ENCODE measurements at regions not wholly inside any gene's neighbourhood (a gene's known extent, or its start where the extent isn't known, plus 50 kb on each side); places are given as distances from the start of the nearest gene placed in this dataset.

DNA sequence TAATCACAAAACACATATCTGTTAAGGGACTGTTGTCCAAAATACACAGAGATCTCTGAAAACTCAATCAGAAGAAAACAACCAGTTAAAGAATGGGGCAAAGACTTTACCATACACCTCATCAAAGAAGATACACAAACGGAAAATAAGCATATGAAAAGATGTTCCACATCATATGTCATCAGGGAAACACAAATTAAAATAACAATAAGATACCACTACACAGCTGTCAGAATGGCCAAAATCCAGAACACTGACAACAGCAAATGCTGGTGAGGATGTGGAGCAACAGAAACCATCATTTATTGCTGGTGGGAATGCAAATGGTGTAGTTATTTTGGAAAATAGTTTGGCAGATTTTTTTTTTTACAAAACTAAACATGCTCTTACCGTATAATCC, 220.5 kb upstream of the FOXN3 start:
- Mint-ChIP-seq H3K27me3 (ENCODE audit: low read depth in 3 of 3) (peaks cover 2 to 3% (median 3%) of the 10 kb centered on the region in 3 donors), H3K9me3 (peaks cover 0 to 9% (median 3%) of the 10 kb centered on the region in 7 donors), H3K36me3 (peaks cover 0 to 3% of the 10 kb centered on the region in 2 donors), H3K4me1 (peaks cover 3% of the 10 kb centered on the region), H3K27ac (no peak overlapping the region), H3K4me3 (no peak overlapping the region)
- H3K4me2 ChIP-seq (replicated peaks; ENCODE audit: extremely low read depth, low read length, poor library complexity, severe bottlenecking): no peak overlapping the region
- H3K79me2 ChIP-seq (ENCODE audit: insufficient read depth, low read length): no peaks in the 10 kb centered on the region
- TF ChIP-seq, protein P1, sequence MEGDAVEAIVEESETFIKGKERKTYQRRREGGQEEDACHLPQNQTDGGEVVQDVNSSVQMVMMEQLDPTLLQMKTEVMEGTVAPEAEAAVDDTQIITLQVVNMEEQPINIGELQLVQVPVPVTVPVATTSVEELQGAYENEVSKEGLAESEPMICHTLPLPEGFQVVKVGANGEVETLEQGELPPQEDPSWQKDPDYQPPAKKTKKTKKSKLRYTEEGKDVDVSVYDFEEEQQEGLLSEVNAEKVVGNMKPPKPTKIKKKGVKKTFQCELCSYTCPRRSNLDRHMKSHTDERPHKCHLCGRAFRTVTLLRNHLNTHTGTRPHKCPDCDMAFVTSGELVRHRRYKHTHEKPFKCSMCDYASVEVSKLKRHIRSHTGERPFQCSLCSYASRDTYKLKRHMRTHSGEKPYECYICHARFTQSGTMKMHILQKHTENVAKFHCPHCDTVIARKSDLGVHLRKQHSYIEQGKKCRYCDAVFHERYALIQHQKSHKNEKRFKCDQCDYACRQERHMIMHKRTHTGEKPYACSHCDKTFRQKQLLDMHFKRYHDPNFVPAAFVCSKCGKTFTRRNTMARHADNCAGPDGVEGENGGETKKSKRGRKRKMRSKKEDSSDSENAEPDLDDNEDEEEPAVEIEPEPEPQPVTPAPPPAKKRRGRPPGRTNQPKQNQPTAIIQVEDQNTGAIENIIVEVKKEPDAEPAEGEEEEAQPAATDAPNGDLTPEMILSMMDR (IDR thresholded peaks at IDR 0.05): no peak
- H3K9ac ChIP-seq (ENCODE audit: insufficient read depth, low read length, poor library complexity, severe bottlenecking): no peak overlapping the region
- H3K9me3 ChIP-seq (replicated peaks in 1 of 2; ENCODE audit: control insufficient read depth in 1 of 2, insufficient read depth in 1 of 2, low read length in 2 of 2): no peaks in the 10 kb centered on the region
- no peaks in the 10 kb centered on the region for H4K20me1 ChIP-seq (ENCODE audit: insufficient read depth, low read length)
- no peaks in the 10 kb centered on the region for H3K4me1 ChIP-seq (ENCODE audit: control insufficient read depth in 1 of 2, insufficient read depth in 2 of 2, low read length in 2 of 2)
- no peak overlapping the region for H3K4me3 ChIP-seq (replicated peaks in 1 of 3; ENCODE audit: low read depth in 2 of 3, low read length in 3 of 3)
- WGBS (ENCODE audit: insufficient coverage): no CpG with 5 or more reads among the region's 2 CpGs
- no peak for DNase-seq
- H3K27me3 ChIP-seq (ENCODE audit: control insufficient read depth in 2 of 2, insufficient read depth in 2 of 2, low read length in 2 of 2): no peaks in the 10 kb centered on the region
- no peaks in the 10 kb centered on the region for H3K36me3 ChIP-seq (replicated peaks in 1 of 2; ENCODE audit: control insufficient read depth in 1 of 2, insufficient read depth in 2 of 2, low read length in 2 of 2)
- intact Hi-C loops (cut with micrococcal nuclease): no loop called here
- H3K27ac ChIP-seq (ENCODE audit: low read depth in 1 of 2, low read length in 2 of 2): no peak overlapping the region
- H2AFZ ChIP-seq (ENCODE audit: insufficient read depth, low read depth, low read length, poor library complexity, severe bottlenecking): no peak overlapping the region

- Histone ChIP-seq H3K4me3 (replicated peaks in 1 of 3; ENCODE audit: low read depth in 2 of 3, low read length in 3 of 3) (no peak overlapping the region), H3K4me2 (replicated peaks; ENCODE audit: extremely low read depth, low read length, poor library complexity, severe bottlenecking) (no peak overlapping the region), H2AFZ (ENCODE audit: insufficient read depth, low read depth, low read length, poor library complexity, severe bottlenecking) (no peak overlapping the region), H3K4me1 (ENCODE audit: control insufficient read depth in 1 of 2, insufficient read depth in 2 of 2, low read length in 2 of 2) (no peaks in the 10 kb centered on the region), H3K9ac (ENCODE audit: insufficient read depth, low read length, poor library complexity, severe bottlenecking) (no peak overlapping the region), H3K79me2 (ENCODE audit: insufficient read depth, low read length) (no peaks in the 10 kb centered on the region), H3K36me3 (replicated peaks in 1 of 2; ENCODE audit: control insufficient read depth in 1 of 2, insufficient read depth in 2 of 2, low read length in 2 of 2) (no peaks in the 10 kb centered on the region), H3K9me3 (replicated peaks in 1 of 2; ENCODE audit: control insufficient read depth in 1 of 2, insufficient read depth in 1 of 2, low read length in 2 of 2) (no peaks in the 10 kb centered on the region), H4K20me1 (ENCODE audit: insufficient read depth, low read length) (no peaks in the 10 kb centered on the region), H3K27ac (ENCODE audit: low read depth in 1 of 2, low read length in 2 of 2) (no peak overlapping the region), H3K27me3 (ENCODE audit: control insufficient read depth in 2 of 2, insufficient read depth in 2 of 2, low read length in 2 of 2) (no peaks in the 10 kb centered on the region)
- peak overlapping the region in 1 of 2 donors; percentile 32 for H3K4me3 Mint-ChIP-seq
- H3K27me3 Mint-ChIP-seq (ENCODE audit: low read depth in 3 of 3): peaks cover 2 to 3% (median 3%) of the 10 kb centered on the region in 3 donors
- H3K9me3 Mint-ChIP-seq: peaks cover 0 to 9% (median 3%) of the 10 kb centered on the region in 7 donors
- H3K27ac Mint-ChIP-seq: no peak overlapping the region
- no peak for DNase-seq
- peaks cover 3% of the 10 kb centered on the region for H3K4me1 Mint-ChIP-seq
- 100% methylated on average over 3 of the region's 8 CpGs for whole genome bisulfite sequencing (ENCODE audit: insufficient coverage)
- peaks cover 0 to 3% of the 10 kb centered on the region in 2 donors for H3K36me3 Mint-ChIP-seq
- intact Hi-C loops (cut with micrococcal nuclease): no loop called here
- TF ChIP-seq, protein P1 (IDR thresholded peaks at IDR 0.05): no peak
These were observed 218.6 kb upstream of the FOXN3 start for GRCh38 chr14:89635615-89636014.
